Mesothelial cell of epicardium (in vitro differentiated cells): ENCODE measurements at regions not wholly inside any gene's neighbourhood (a gene's known extent, or its start where the extent isn't known, plus 50 kb on each side); places are given as distances from the start of the nearest gene placed in this dataset.

Experiments
- DNase-seq, 2 experiments: peaks; one replicate each; pipeline ENCODE4 v3.0.0; 2021; ENCODE audit warnings: low spot score in 2 of 2; ENCODE audit not compliant: unreplicated experiment in 2 of 2
- H3K27ac Mint-ChIP-seq: 2 replicates; pipeline ENCODE4 v1.8.0; 2021; ENCODE audit warnings: mixed read lengths
- H3K27me3 Mint-ChIP-seq: 2 replicates; pipeline ENCODE4 v1.8.0; 2021; ENCODE audit warnings: low read depth, mixed read lengths
- H3K36me3 Mint-ChIP-seq: 2 replicates; pipeline ENCODE4 v1.8.0; 2021; ENCODE audit warnings: mixed read lengths
- H3K4me1 Mint-ChIP-seq: 2 replicates; pipeline ENCODE4 v1.8.0; 2021; ENCODE audit warnings: mixed read lengths
- H3K4me3 Mint-ChIP-seq: 2 replicates; pipeline ENCODE4 v1.8.0; 2021; ENCODE audit warnings: mild to moderate bottlenecking, moderate library complexity, mixed read lengths
- H3K9me3 Mint-ChIP-seq: 2 replicates; pipeline ENCODE4 v1.8.0; 2021; ENCODE audit warnings: mixed read lengths
- CTCF ChIP-seq: fragments of 200-600 bp; sonication (generic); IDR thresholded peaks from one replicate; pipeline ENCODE4 v1.5.0; 2021; ENCODE audit warnings: antibody characterized with exemption; ENCODE audit not compliant: unreplicated experiment

GRCh38 chr5:148708854-148709253 is 54.5 kb upstream of the HTR4 start:
- H3K4me3 Mint-ChIP-seq: no peak overlapping the region
- no peaks in the 10 kb centered on the region for H3K27me3 Mint-ChIP-seq

GRCh38 chr5:148711961-148712360 is 57.6 kb upstream of the HTR4 start:
- H3K4me1 Mint-ChIP-seq: peaks cover 10% of the 10 kb centered on the region
- no peak overlapping the region for H3K4me3 Mint-ChIP-seq
- H3K27ac Mint-ChIP-seq: no peak overlapping the region
- H3K9me3 Mint-ChIP-seq: peaks cover 15% of the 10 kb centered on the region
- no peaks in the 10 kb centered on the region for H3K36me3 Mint-ChIP-seq
- DNase-seq: no peak
- H3K27me3 Mint-ChIP-seq: no peaks in the 10 kb centered on the region
- TF ChIP-seq CTCF: no peak

More at GRCh38 chr5:148708854-148709253, 54.5 kb upstream of the HTR4 start:
- Mint-ChIP-seq H3K4me1 (peaks cover 10% of the 10 kb centered on the region), H3K36me3 (no peaks in the 10 kb centered on the region), H3K27ac (no peak overlapping the region), H3K9me3 (peaks cover 18% of the 10 kb centered on the region)
- no peak for DNase-seq
- TF ChIP-seq CTCF: no peak

GRCh38 chr5:148713735-148714508 is 59.6 kb upstream of the HTR4 start:
- Mint-ChIP-seq H3K4me3 (no peak overlapping the region), H3K36me3 (no peaks in the 10 kb centered on the region), H3K27ac (no peak overlapping the region), H3K9me3 (peaks cover 15% of the 10 kb centered on the region), H3K27me3 (peaks cover 1% of the 10 kb centered on the region), H3K4me1 (peaks cover 10% of the 10 kb centered on the region)
- no peak for TF ChIP-seq CTCF
- DNase-seq: no peak

GRCh38 chr5:148716716-148717115 is 62.4 kb upstream of the HTR4 start:
- no peak for TF ChIP-seq CTCF
- peaks cover 10% of the 10 kb centered on the region for H3K9me3 Mint-ChIP-seq
- peaks cover 1% of the 10 kb centered on the region for H3K27me3 Mint-ChIP-seq
- H3K36me3 Mint-ChIP-seq: no peaks in the 10 kb centered on the region
- H3K27ac Mint-ChIP-seq: no peak overlapping the region
- peaks cover 23% of the 10 kb centered on the region for H3K4me1 Mint-ChIP-seq
- no peak overlapping the region for H3K4me3 Mint-ChIP-seq
- DNase-seq: no peak

GRCh38 chr5:148717668-148718067 is 63.3 kb upstream of the HTR4 start:
- H3K27me3 Mint-ChIP-seq: peaks cover 1% of the 10 kb centered on the region
- no peaks in the 10 kb centered on the region for H3K36me3 Mint-ChIP-seq
- TF ChIP-seq CTCF: no peak
- peaks cover 10% of the 10 kb centered on the region for H3K9me3 Mint-ChIP-seq
- no peak for DNase-seq
- H3K27ac Mint-ChIP-seq: no peak overlapping the region
- H3K4me3 Mint-ChIP-seq: no peak overlapping the region
- peaks cover 19% of the 10 kb centered on the region for H3K4me1 Mint-ChIP-seq
